ENCODE measurements at regions not wholly inside any gene's neighbourhood (a gene's known extent, or its start where the extent isn't known, plus 50 kb on each side); places are given as distances from the start of the nearest gene placed in this dataset.

GRCh38 chr18:66687635-66688034 is 83.7 kb upstream of the CDH19 start:
- Histone ChIP-seq H3K27me3 (no peaks in the 10 kb centered on the region), H3K36me3 (replicated peaks in 1 of 2; ENCODE audit: insufficient read depth in 1 of 2, low read depth in 2 of 2) (no peaks in the 10 kb centered on the region), H3K4me3 (no peak overlapping the region), H3K4me1 (no peaks in the 10 kb centered on the region), H3K9me3 (peaks cover 0 to 4% (median 0%) of the 10 kb centered on the region in 3 donors), H3K27ac (no peak overlapping the region)
- intact Hi-C loops (cut with DNase I), result no loop called here
- TF ChIP-seq POLR2A (IDR thresholded peaks at IDR 0.05) (no peak), CTCF (IDR thresholded peaks at IDR 0.05) (no peak)
- no peak for ATAC-seq
- 46 to 76% methylated on average over 5 of the region's 5 CpGs for WGBS, 2 donors
- no peak for DNase-seq

GRCh38 chr18:66682855-66683322 is 79.0 kb upstream of the CDH19 start:
- 0 to 2% methylated on average over 5 of the region's 5 CpGs for whole genome bisulfite sequencing, 2 donors
- TF ChIP-seq CTCF (IDR thresholded peaks at IDR 0.05) (no peak), POLR2A (IDR thresholded peaks at IDR 0.05) (no peak)
- peak overlapping the region in 1 of 4 donors; percentile 65 for H3K27ac ChIP-seq
- no peak overlapping the region for H3K4me3 ChIP-seq
- H3K36me3 ChIP-seq (replicated peaks in 1 of 2; ENCODE audit: insufficient read depth in 1 of 2, low read depth in 2 of 2), result no peaks in the 10 kb centered on the region
- H3K27me3 ChIP-seq, result no peaks in the 10 kb centered on the region
- peak; percentile 68 for ATAC-seq
- peak in 2 of 4 donors; percentile 10 to 27 for DNase-seq
- intact Hi-C loops (cut with DNase I), result no loop called here
- no peaks in the 10 kb centered on the region for H3K9me3 ChIP-seq
- H3K4me1 ChIP-seq, result no peaks in the 10 kb centered on the region

- DNase-seq (no peak), ATAC-seq (no peak)
- no peak overlapping the region for H3K27ac ChIP-seq
- no peaks in the 10 kb centered on the region for H3K36me3 ChIP-seq (replicated peaks in 1 of 2; ENCODE audit: insufficient read depth in 1 of 2, low read depth in 2 of 2)
- no peaks in the 10 kb centered on the region for H3K9me3 ChIP-seq
- no peaks in the 10 kb centered on the region for H3K27me3 ChIP-seq
- H3K4me3 ChIP-seq, result no peak overlapping the region
- no peak for TF ChIP-seq POLR2A (IDR thresholded peaks at IDR 0.05)
- no peak for TF ChIP-seq CTCF (IDR thresholded peaks at IDR 0.05)
- H3K4me1 ChIP-seq, result no peaks in the 10 kb centered on the region
- intact Hi-C loops (cut with DNase I), result no loop called here
- WGBS, 2 donors, result 65 to 69% methylated on average over 4 of the region's 4 CpGs
Measured at GRCh38 chr18:66676699-66677098, 72.8 kb upstream of the CDH19 start.

- 31 to 39% methylated on average over 2 of the region's 2 CpGs for WGBS, 2 donors
- TF ChIP-seq POLR2A (IDR thresholded peaks at IDR 0.05) (no peak), CTCF (IDR thresholded peaks at IDR 0.05) (no peak)
- Histone ChIP-seq H3K9me3 (no peaks in the 10 kb centered on the region), H3K27me3 (no peaks in the 10 kb centered on the region), H3K4me3 (no peak overlapping the region), H3K36me3 (replicated peaks in 1 of 2; ENCODE audit: insufficient read depth in 1 of 2, low read depth in 2 of 2) (no peaks in the 10 kb centered on the region), H3K4me1 (no peaks in the 10 kb centered on the region), H3K27ac (no peak overlapping the region)
- ATAC-seq, result no peak
- intact Hi-C loops (cut with DNase I), result no loop called here
- no peak for DNase-seq
Measured at GRCh38 chr18:66674286-66674685, 70.4 kb upstream of the CDH19 start.

GRCh38 chr18:66668706-66669105 is 64.8 kb upstream of the CDH19 start:
- DNase-seq (no peak), ATAC-seq (no peak)
- H3K4me3 ChIP-seq, result no peak overlapping the region
- H3K27me3 ChIP-seq, result no peaks in the 10 kb centered on the region
- intact Hi-C loops (cut with DNase I), result no loop called here
- H3K36me3 ChIP-seq (replicated peaks in 1 of 2; ENCODE audit: insufficient read depth in 1 of 2, low read depth in 2 of 2), result no peaks in the 10 kb centered on the region
- no peaks in the 10 kb centered on the region for H3K4me1 ChIP-seq
- H3K27ac ChIP-seq, result no peak overlapping the region
- TF ChIP-seq CTCF (IDR thresholded peaks at IDR 0.05), result no peak
- TF ChIP-seq POLR2A (IDR thresholded peaks at IDR 0.05), result no peak
- no peaks in the 10 kb centered on the region for H3K9me3 ChIP-seq
